PFSK-1 (cell line): ENCODE measurements at regions not wholly inside any gene's neighbourhood (a gene's known extent, or its start where the extent isn't known, plus 50 kb on each side); places are given as distances from the start of the nearest gene placed in this dataset.

Experiments
- POLR2AphosphoS5 ChIP-seq: IDR thresholded peaks from 2 replicates; pipeline ENCODE4 v1.6.1; 2012; ENCODE audit warnings: low read depth, mild to moderate bottlenecking, control low read depth, low read length, moderate library complexity
- SIN3A ChIP-seq: IDR thresholded peaks from 2 replicates; pipeline ENCODE4 v1.6.1; 2012; ENCODE audit warnings: mild to moderate bottlenecking, low read length, moderate library complexity, borderline replicate concordance; ENCODE audit not compliant: insufficient read depth
- TAF1 ChIP-seq: IDR thresholded peaks from 2 replicates; pipeline ENCODE4 v1.6.1; 2012; ENCODE audit warnings: low read length, control low read depth, borderline replicate concordance; ENCODE audit not compliant: insufficient read depth
- TF ChIP-seq, protein P1 (sequence below), 2 experiments: IDR thresholded peaks; 2 replicates each; pipeline versions ENCODE4 v1.6.1 to v1.8.0; 2011 to 2012; ENCODE audit warnings: low read depth in 2 of 2, low read length in 2 of 2, control low read depth in 1 of 2, inconsistent platforms in 1 of 2, mild to moderate bottlenecking in 1 of 2, moderate library complexity in 1 of 2; ENCODE audit not compliant: insufficient read depth in 1 of 2

GRCh38 chr16:29237971-29238370, 168.5 kb downstream of the NPIPB11 start:
- no peak for TF ChIP-seq POLR2AphosphoS5
- TF ChIP-seq TAF1, result no peak
- TF ChIP-seq, protein P1, sequence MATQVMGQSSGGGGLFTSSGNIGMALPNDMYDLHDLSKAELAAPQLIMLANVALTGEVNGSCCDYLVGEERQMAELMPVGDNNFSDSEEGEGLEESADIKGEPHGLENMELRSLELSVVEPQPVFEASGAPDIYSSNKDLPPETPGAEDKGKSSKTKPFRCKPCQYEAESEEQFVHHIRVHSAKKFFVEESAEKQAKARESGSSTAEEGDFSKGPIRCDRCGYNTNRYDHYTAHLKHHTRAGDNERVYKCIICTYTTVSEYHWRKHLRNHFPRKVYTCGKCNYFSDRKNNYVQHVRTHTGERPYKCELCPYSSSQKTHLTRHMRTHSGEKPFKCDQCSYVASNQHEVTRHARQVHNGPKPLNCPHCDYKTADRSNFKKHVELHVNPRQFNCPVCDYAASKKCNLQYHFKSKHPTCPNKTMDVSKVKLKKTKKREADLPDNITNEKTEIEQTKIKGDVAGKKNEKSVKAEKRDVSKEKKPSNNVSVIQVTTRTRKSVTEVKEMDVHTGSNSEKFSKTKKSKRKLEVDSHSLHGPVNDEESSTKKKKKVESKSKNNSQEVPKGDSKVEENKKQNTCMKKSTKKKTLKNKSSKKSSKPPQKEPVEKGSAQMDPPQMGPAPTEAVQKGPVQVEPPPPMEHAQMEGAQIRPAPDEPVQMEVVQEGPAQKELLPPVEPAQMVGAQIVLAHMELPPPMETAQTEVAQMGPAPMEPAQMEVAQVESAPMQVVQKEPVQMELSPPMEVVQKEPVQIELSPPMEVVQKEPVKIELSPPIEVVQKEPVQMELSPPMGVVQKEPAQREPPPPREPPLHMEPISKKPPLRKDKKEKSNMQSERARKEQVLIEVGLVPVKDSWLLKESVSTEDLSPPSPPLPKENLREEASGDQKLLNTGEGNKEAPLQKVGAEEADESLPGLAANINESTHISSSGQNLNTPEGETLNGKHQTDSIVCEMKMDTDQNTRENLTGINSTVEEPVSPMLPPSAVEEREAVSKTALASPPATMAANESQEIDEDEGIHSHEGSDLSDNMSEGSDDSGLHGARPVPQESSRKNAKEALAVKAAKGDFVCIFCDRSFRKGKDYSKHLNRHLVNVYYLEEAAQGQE (IDR thresholded peaks at IDR 0.05; ENCODE audit: insufficient read depth in 1 of 2, low read depth in 2 of 2, low read length in 2 of 2), result no peak
- no peak for TF ChIP-seq SIN3A
